Body of pancreas (tissue), 4 donors: ENCODE measurements at regions not wholly inside any gene's neighbourhood (a gene's known extent, or its start where the extent isn't known, plus 50 kb on each side); places are given as distances from the start of the nearest gene placed in this dataset.

Experiments used
- ATAC-seq: fragments of 150-250 bp; one replicate; pipeline ENCODE4 v1.9.1; 2016
- DNase-seq, 4 donors: peaks; one replicate each; pipeline ENCODE4 v3.0.0-alpha.2; 2019
- H3K27ac ChIP-seq, 4 donors: fragments of 200-600 bp; sonication (generic); 1 replicate in 3 of 4; 2 replicates in 1 of 4; pipeline versions ENCODE4 v1.5.1 to v1.6.1; 2016 to 2019; ENCODE audit warnings: mild to moderate bottlenecking in 1 of 4, mixed read lengths in 1 of 4, moderate library complexity in 1 of 4
- H3K27me3 ChIP-seq, 2 donors: fragments of 200-600 bp; sonication (generic); one replicate each; pipeline ENCODE4 v1.6.0; 2016; ENCODE audit warnings: mild to moderate bottlenecking in 1 of 2
- H3K36me3 ChIP-seq, 2 donors: fragments of 200-600 bp; sonication (generic); replicated peaks in 1 of 2; 2 replicates each; pipeline ENCODE4 v1.5.1; 2016; ENCODE audit warnings: low read depth in 2 of 2; ENCODE audit not compliant: insufficient read depth in 1 of 2
- H3K4me1 ChIP-seq: fragments of 200-600 bp; sonication (generic); one replicate; pipeline ENCODE4 v1.6.0; 2016
- H3K4me3 ChIP-seq, 2 donors: fragments of 200-600 bp; sonication (generic); 1 replicate in 1 of 2; 2 replicates in 1 of 2; pipeline ENCODE4 v1.5.1; 2016 to 2019
- H3K9me3 ChIP-seq, 3 donors: fragments of 200-600 bp; sonication (generic); 1 replicate in 2 of 3; 2 replicates in 1 of 3; pipeline ENCODE4 v1.5.1; 2016
- CTCF ChIP-seq, 7 experiments: fragments of 450-650 bp in 4 of 7; fragments of 200-600 bp in 3 of 7; sonication (generic) in 3 of 7; IDR thresholded peaks; one replicate each; pipeline ENCODE4 v1.5.1; 2016 to 2019; ENCODE audit warnings: antibody characterized with exemption in 7 of 7
- POLR2A ChIP-seq, 3 donors: fragments of 450-650 bp; IDR thresholded peaks; one replicate each; pipeline ENCODE4 v1.6.1; 2016; ENCODE audit warnings: antibody characterized with exemption in 3 of 3, mild to moderate bottlenecking in 2 of 3
- WGBS, 2 donors: methylation state at CpG; one replicate each; pipeline ENCODE4 v1.1.5; 2017; 5-methylcytosine and 5-hydroxymethylcytosine counted together
- intact Hi-C: fragments of 100-400 bp; cut with DNase I; formaldehyde crosslinking; loops from one replicate; pipeline ENCODE4 v1.15.1; 2023

- H3K36me3 ChIP-seq, result no peaks in the 10 kb centered on the region
- WGBS, 2 donors, result 32 to 41% methylated on average over 2 of the region's 2 CpGs
- no peak for ATAC-seq
- TF ChIP-seq CTCF (IDR thresholded peaks at IDR 0.05) (no peak), POLR2A (IDR thresholded peaks at IDR 0.05) (no peak)
- H3K27ac ChIP-seq, result no peak overlapping the region
- no peak overlapping the region for H3K4me3 ChIP-seq
- no peaks in the 10 kb centered on the region for H3K4me1 ChIP-seq
- no peaks in the 10 kb centered on the region for H3K9me3 ChIP-seq
- intact Hi-C loops, result no loop called here
- H3K27me3 ChIP-seq, result no peaks in the 10 kb centered on the region
- no peak for DNase-seq
Observed at GRCh38 chr10:9508606-9509005, 1454.1 kb downstream of the GATA3 start.

- ATAC-seq (no peak), DNase-seq (no peak)
- H3K9me3 ChIP-seq, result no peaks in the 10 kb centered on the region
- H3K4me1 ChIP-seq, result no peaks in the 10 kb centered on the region
- intact Hi-C loops, result no loop called here
- no peaks in the 10 kb centered on the region for H3K27me3 ChIP-seq
- TF ChIP-seq CTCF (IDR thresholded peaks at IDR 0.05) (no peak), POLR2A (IDR thresholded peaks at IDR 0.05) (no peak)
- no peak overlapping the region for H3K4me3 ChIP-seq
- no peaks in the 10 kb centered on the region for H3K36me3 ChIP-seq
- H3K27ac ChIP-seq, result no peak overlapping the region
- WGBS, 2 donors, result 36 to 58% methylated on average over 3 of the region's 3 CpGs
Observed at GRCh38 chr10:9510626-9511025, 1456.1 kb downstream of the GATA3 start.

GRCh38 chr10:9515922-9516321 is 1461.4 kb downstream of the GATA3 start:
- no peaks in the 10 kb centered on the region for H3K4me1 ChIP-seq
- H3K27me3 ChIP-seq, result no peaks in the 10 kb centered on the region
- H3K27ac ChIP-seq, result no peak overlapping the region
- H3K9me3 ChIP-seq, result no peaks in the 10 kb centered on the region
- intact Hi-C loops, result no loop called here
- TF ChIP-seq POLR2A (IDR thresholded peaks at IDR 0.05) (no peak), CTCF (IDR thresholded peaks at IDR 0.05) (no peak)
- H3K4me3 ChIP-seq, result no peak overlapping the region
- no peaks in the 10 kb centered on the region for H3K36me3 ChIP-seq
- ATAC-seq (no peak), DNase-seq (no peak)
- 40 to 55% methylated on average over 6 of the region's 6 CpGs for WGBS, 2 donors

- Histone ChIP-seq H3K4me3 (no peak overlapping the region), H3K27ac (no peak overlapping the region), H3K36me3 (no peaks in the 10 kb centered on the region), H3K4me1 (no peaks in the 10 kb centered on the region), H3K27me3 (no peaks in the 10 kb centered on the region), H3K9me3 (no peaks in the 10 kb centered on the region)
- DNase-seq, result no peak
- intact Hi-C loops, result no loop called here
- TF ChIP-seq POLR2A (IDR thresholded peaks at IDR 0.05) (no peak), CTCF (IDR thresholded peaks at IDR 0.05) (no peak)
- ATAC-seq, result no peak
- 66 to 80% methylated on average over 4 of the region's 4 CpGs for WGBS, 2 donors
Observed at GRCh38 chr10:9535744-9536143, 1481.3 kb downstream of the GATA3 start.

- H3K27ac ChIP-seq, result no peak overlapping the region
- no peak overlapping the region for H3K4me3 ChIP-seq
- no peak for TF ChIP-seq POLR2A (IDR thresholded peaks at IDR 0.05)
- TF ChIP-seq CTCF (IDR thresholded peaks at IDR 0.05), result no peak
- DNase-seq (no peak), ATAC-seq (no peak)
- no peaks in the 10 kb centered on the region for H3K27me3 ChIP-seq
- H3K4me1 ChIP-seq, result no peaks in the 10 kb centered on the region
- WGBS, 2 donors, result 15 to 26% methylated on average over 2 of the region's 2 CpGs
- no peaks in the 10 kb centered on the region for H3K36me3 ChIP-seq
- intact Hi-C loops, result no loop called here
- H3K9me3 ChIP-seq, result no peaks in the 10 kb centered on the region
Observed at GRCh38 chr10:9545073-9545472, 1472.6 kb upstream of the CELF2 start.
